RWPE2 (cell line): ENCODE measurements at regions not wholly inside any gene's neighbourhood (a gene's known extent, or its start where the extent isn't known, plus 50 kb on each side); places are given as distances from the start of the nearest gene placed in this dataset.

ENCODE experiments used
- ATAC-seq: fragments of 200-7000 bp; cut with Tn5 transposase; 3 replicates; pipeline ENCODE4 v1.9.1; 2021; ENCODE audit warnings: low read depth
- DNase-seq: peaks from one replicate; pipeline ENCODE4 v3.0.0-alpha.2; 2020; ENCODE audit warnings: low spot score
- H3K27ac ChIP-seq: fragments of 450-650 bp; 2 replicates; pipeline ENCODE4 v1.5.1; 2017; ENCODE audit warnings: mild to moderate bottlenecking; ENCODE audit not compliant: poor library complexity, severe bottlenecking
- H3K27me3 ChIP-seq: fragments of 250-450 bp; sonication (Bioruptor Pico); 2 replicates; pipeline ENCODE4 v1.5.1; 2021; ENCODE audit warnings: mild to moderate bottlenecking, moderate library complexity; ENCODE audit not compliant: insufficient read depth, poor library complexity, severe bottlenecking
- H3K36me3 ChIP-seq: fragments of 250-450 bp; sonication (Bioruptor Pico); 2 replicates; pipeline ENCODE4 v1.5.1; 2020; ENCODE audit warnings: low read depth, mild to moderate bottlenecking, moderate library complexity
- H3K4me1 ChIP-seq: fragments of 250-450 bp; sonication (Bioruptor Pico); 2 replicates; pipeline ENCODE4 v1.5.1; 2021; ENCODE audit warnings: mild to moderate bottlenecking, moderate library complexity; ENCODE audit not compliant: insufficient read depth, poor library complexity, severe bottlenecking
- H3K4me3 ChIP-seq: fragments of 250-450 bp; sonication (Bioruptor Pico); 2 replicates; pipeline ENCODE4 v1.5.1; 2021; ENCODE audit warnings: mild to moderate bottlenecking, moderate library complexity; ENCODE audit not compliant: severe bottlenecking
- H3K9me3 ChIP-seq: fragments of 250-450 bp; sonication (Bioruptor Pico); 2 replicates; pipeline ENCODE4 v1.5.1; 2021; ENCODE audit warnings: mild to moderate bottlenecking, moderate library complexity; ENCODE audit not compliant: severe bottlenecking
- TF ChIP-seq, protein P1 (sequence below): fragments of 450-650 bp; IDR thresholded peaks from one replicate; pipeline ENCODE4 v1.5.1; 2017; ENCODE audit warnings: mild to moderate bottlenecking, moderate library complexity; ENCODE audit not compliant: poor library complexity, severe bottlenecking

DNA sequence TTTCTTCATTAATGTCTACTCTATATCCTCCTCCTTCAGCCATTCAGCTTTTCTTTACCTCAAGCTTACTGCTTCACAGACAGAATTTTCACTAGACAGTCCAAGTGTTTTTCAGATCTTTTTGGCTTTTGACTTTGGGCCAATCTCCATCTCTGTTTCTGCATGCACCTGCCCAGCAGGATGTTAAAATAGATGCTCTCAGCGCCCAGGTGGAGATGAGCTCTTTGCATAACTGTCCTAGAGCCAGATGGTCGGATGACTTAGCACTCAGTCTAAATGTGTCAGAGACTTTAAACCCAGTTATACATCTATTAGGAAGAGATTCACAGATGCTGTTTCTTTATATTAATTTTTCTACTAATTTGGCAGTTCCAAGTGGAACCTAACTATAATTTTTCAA, 80.3 kb upstream of the SSTR1 start:
- Histone ChIP-seq H3K36me3 (no peaks in the 10 kb centered on the region), H3K9me3 (no peaks in the 10 kb centered on the region), H3K4me1 (no peaks in the 10 kb centered on the region), H3K4me3 (no peak overlapping the region), H3K27ac (no peak overlapping the region), H3K27me3 (no peaks in the 10 kb centered on the region)
- TF ChIP-seq, protein P1, sequence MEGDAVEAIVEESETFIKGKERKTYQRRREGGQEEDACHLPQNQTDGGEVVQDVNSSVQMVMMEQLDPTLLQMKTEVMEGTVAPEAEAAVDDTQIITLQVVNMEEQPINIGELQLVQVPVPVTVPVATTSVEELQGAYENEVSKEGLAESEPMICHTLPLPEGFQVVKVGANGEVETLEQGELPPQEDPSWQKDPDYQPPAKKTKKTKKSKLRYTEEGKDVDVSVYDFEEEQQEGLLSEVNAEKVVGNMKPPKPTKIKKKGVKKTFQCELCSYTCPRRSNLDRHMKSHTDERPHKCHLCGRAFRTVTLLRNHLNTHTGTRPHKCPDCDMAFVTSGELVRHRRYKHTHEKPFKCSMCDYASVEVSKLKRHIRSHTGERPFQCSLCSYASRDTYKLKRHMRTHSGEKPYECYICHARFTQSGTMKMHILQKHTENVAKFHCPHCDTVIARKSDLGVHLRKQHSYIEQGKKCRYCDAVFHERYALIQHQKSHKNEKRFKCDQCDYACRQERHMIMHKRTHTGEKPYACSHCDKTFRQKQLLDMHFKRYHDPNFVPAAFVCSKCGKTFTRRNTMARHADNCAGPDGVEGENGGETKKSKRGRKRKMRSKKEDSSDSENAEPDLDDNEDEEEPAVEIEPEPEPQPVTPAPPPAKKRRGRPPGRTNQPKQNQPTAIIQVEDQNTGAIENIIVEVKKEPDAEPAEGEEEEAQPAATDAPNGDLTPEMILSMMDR = no peak
- no peak for DNase-seq
- ATAC-seq = no peak

DNA sequence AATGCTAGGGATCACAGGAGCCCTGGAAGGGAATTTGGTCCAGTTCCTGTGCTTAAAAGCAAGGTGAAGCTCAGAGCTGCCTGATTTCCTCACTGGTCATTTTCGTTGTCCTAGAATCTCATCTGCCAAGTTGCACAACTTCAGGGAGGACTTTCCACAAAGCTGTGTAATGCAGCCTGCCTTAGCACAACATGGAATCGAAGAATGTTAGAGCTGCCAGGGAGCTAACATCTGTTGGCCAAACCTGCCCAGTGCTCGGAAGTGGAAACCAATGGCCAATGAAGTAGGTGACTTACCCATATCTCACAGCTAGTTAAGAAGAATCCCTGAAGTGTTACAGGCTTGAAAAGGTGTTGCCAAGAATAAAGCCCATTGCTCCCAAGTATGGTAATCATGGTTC, 79.9 kb upstream of the SSTR1 start:
- no peak overlapping the region for H3K4me3 ChIP-seq
- no peak for ATAC-seq
- H3K9me3 ChIP-seq = no peaks in the 10 kb centered on the region
- no peak for DNase-seq
- H3K27ac ChIP-seq = no peak overlapping the region
- H3K36me3 ChIP-seq = no peaks in the 10 kb centered on the region
- TF ChIP-seq, protein P1 = no peak
- H3K27me3 ChIP-seq = no peaks in the 10 kb centered on the region
- no peaks in the 10 kb centered on the region for H3K4me1 ChIP-seq

DNA sequence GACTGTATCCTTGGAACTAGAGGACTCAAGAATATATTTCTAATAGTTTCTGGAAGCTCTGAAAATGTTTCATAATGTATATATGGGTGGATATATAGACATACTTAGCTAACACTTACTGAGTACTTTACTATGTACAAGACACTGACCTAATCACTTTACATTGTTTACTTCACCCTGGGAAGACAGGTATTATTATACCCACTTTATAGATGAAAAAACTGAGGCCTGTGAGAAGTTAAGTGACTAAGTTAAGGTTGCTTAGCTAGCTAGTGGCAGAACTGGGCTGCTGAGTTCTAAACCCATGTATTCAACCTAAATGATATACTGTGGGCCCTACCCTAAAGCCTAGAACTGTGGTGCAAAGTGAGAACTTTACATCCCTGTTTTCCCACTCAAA, 79.1 kb upstream of the SSTR1 start:
- H3K9me3 ChIP-seq = no peaks in the 10 kb centered on the region
- DNase-seq (no peak), ATAC-seq (no peak)
- no peaks in the 10 kb centered on the region for H3K4me1 ChIP-seq
- H3K4me3 ChIP-seq = no peak overlapping the region
- TF ChIP-seq, protein P1 = no peak
- H3K27ac ChIP-seq = no peak overlapping the region
- no peaks in the 10 kb centered on the region for H3K27me3 ChIP-seq
- no peaks in the 10 kb centered on the region for H3K36me3 ChIP-seq

DNA sequence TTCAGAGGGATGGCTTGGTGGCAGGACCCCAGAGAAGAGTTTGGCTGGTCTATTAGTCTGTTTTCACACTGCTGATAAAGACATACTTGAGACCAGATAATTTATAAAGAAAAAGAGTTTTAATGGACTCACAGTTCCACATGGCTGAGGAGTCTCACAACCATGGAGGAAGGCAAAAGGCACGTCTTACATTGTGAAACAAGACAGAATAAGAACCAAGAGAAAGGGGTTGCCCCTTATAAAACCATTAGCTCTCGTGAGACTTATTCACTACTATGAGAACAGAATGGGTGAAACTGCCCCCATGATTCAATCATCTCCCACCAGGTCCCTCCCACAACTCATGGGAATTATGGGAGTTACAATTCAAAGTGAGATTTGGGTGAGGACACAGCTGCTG, 78.5 kb upstream of the SSTR1 start:
- Histone ChIP-seq H3K27me3 (no peaks in the 10 kb centered on the region), H3K4me3 (no peak overlapping the region), H3K27ac (no peak overlapping the region), H3K36me3 (no peaks in the 10 kb centered on the region), H3K9me3 (no peaks in the 10 kb centered on the region), H3K4me1 (no peaks in the 10 kb centered on the region)
- ATAC-seq (no peak), DNase-seq (no peak)
- TF ChIP-seq, protein P1 = no peak

DNA sequence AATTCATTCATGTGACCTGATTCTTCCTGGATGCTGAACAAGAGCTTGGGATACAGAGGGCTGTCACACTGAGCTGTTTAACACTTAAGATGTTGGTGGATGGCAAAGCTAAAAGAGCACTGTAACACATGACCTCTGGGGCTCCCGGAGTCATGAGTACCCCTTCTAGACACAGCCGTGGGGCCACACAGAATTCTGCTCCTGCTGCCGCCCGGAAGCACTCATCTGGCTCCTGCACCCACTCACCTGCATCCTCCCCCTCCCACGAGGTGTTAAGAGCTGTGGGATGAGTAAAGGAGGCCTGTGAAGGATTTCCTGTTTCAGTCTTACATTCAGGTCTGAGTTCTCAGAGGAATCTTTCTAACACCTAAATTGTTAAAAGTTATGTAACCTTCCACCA, 78.0 kb upstream of the SSTR1 start:
- no peaks in the 10 kb centered on the region for H3K9me3 ChIP-seq
- DNase-seq (no peak), ATAC-seq (no peak)
- H3K27me3 ChIP-seq = no peaks in the 10 kb centered on the region
- no peaks in the 10 kb centered on the region for H3K4me1 ChIP-seq
- no peak overlapping the region for H3K4me3 ChIP-seq
- H3K36me3 ChIP-seq = no peaks in the 10 kb centered on the region
- TF ChIP-seq, protein P1 = no peak
- H3K27ac ChIP-seq = no peak overlapping the region
